ENCODE measurements at regions not wholly inside any gene's neighbourhood (a gene's known extent, or its start where the extent isn't known, plus 50 kb on each side); places are given as distances from the start of the nearest gene placed in this dataset.

- TF ChIP-seq FOXP1 (CRISPR knock-in tag; IDR thresholded peaks at IDR 0.05) (no peak), THAP12 (CRISPR knock-in tag; IDR thresholded peaks at IDR 0.05) (no peak)
Observed at GRCh38 chr2:174666845-174667244, 69.2 kb upstream of the WIPF1 start (continued).

GRCh38 chr2:174666312-174666711, 68.7 kb upstream of the WIPF1 start:
- H4K20me1 ChIP-seq (replicated peaks; ENCODE audit: control insufficient read depth, insufficient read depth, low read length), result no peaks in the 10 kb centered on the region
- ChIA-PET POLR2A (interaction anchor here (0.8 kb wide), 1 partner anchor 23 kb away, joined by 3 read pairs; no protein-coding TSS in a partner anchor), CTCF (ENCODE audit: low intra/inter-chr PET ratio) (no interaction called here)
- no peaks in the 10 kb centered on the region; a peak in 1 of 5 replicates for H3K4me1 ChIP-seq (replicated peaks in 1 of 2; ENCODE audit: control insufficient read depth in 2 of 2, insufficient read depth in 2 of 2, low read length in 2 of 2)
- in situ Hi-C loops (cut with MboI), result no loop called here
- no peaks in the 10 kb centered on the region for H3K36me3 ChIP-seq (ENCODE audit: control insufficient read depth, insufficient read depth, low read length)
- H3K27ac ChIP-seq (ENCODE audit: extremely low read depth, low read depth, low read length), result no peak overlapping the region
- no peak overlapping the region for H2AFZ ChIP-seq (ENCODE audit: low read depth, low read length)
- no peaks in the 10 kb centered on the region for H3K79me2 ChIP-seq (ENCODE audit: control insufficient read depth, insufficient read depth, low read length)
- H3K9me1 ChIP-seq (ENCODE audit: control insufficient read depth, insufficient read depth, low read length), result no peaks in the 10 kb centered on the region
- H3K4me3 ChIP-seq, result no peak overlapping the region
- no peak overlapping the region for H3K9ac ChIP-seq (ENCODE audit: insufficient read depth in 1 of 2, low read depth in 2 of 2, low read length in 2 of 2)
- DNase-seq (ENCODE audit: extremely low read depth in 1 of 4, low spot score in 3 of 4) (no peak), FAIRE-seq (no peak), ATAC-seq (no peak; the same call in 2 of the 3 replicates)
- no peak for TF ChIP-seq CEBPG (CRISPR knock-in tag; IDR thresholded peaks at IDR 0.05)
- TF ChIP-seq CEBPG (tag; conservative IDR thresholded peaks at IDR 0.05 in 1 of 2, IDR thresholded peaks at IDR 0.05 in 1 of 2), result peak in 1 of 2 experiments; percentile 34; a peak in 1 of 4 replicates
- no peak for TF ChIP-seq ZNF398 (CRISPR knock-in tag; IDR thresholded peaks at IDR 0.05)
- peak; percentile 17; the same call in 1 of the 2 replicates for TF ChIP-seq SPI1 (IDR thresholded peaks at IDR 0.05; ENCODE audit: borderline replicate concordance, low read depth, low read length)
- peak; percentile 38; the same call in 1 of the 2 replicates for TF ChIP-seq CEBPB (tag; IDR thresholded peaks at IDR 0.05)
- intact Hi-C loops (cut with micrococcal nuclease), result no loop called here
- H3K27me3 ChIP-seq (ENCODE audit: control insufficient read depth in 2 of 2, insufficient read depth in 2 of 2, low read length in 2 of 2), result peaks cover 5 to 37% of the 10 kb centered on the region in 2 experiments; a peak in 2 of 5 replicates
- no peak overlapping the region for H3K4me2 ChIP-seq (ENCODE audit: insufficient read depth, low read length)
- no TSS peak for BruUV-seq (replicated peaks)
- H3K9me3 ChIP-seq (replicated peaks; ENCODE audit: control insufficient read depth, insufficient read depth, low read depth, low read length), result no peaks in the 10 kb centered on the region
